HFF-Myc (cell line): ENCODE measurements at regions not wholly inside any gene's neighbourhood (a gene's known extent, or its start where the extent isn't known, plus 50 kb on each side); places are given as distances from the start of the nearest gene placed in this dataset.

Experiments used
- DNase-seq: peaks from one replicate; pipeline ENCODE4 v3.0.0-alpha.2; 2011; ENCODE audit warnings: low read depth; ENCODE audit errors: extremely low read depth
- H3K4me3 ChIP-seq: replicated peaks from 2 replicates; pipeline ENCODE4 v1.5.1; 2011; ENCODE audit warnings: low read depth, mild to moderate bottlenecking, control low read depth, low read length
- CTCF ChIP-seq: IDR thresholded peaks from 2 replicates; pipeline ENCODE4 v1.5.1; 2012; ENCODE audit warnings: mild to moderate bottlenecking, low read depth, low read length, control low read depth; ENCODE audit errors: missing control alignments

DNA sequence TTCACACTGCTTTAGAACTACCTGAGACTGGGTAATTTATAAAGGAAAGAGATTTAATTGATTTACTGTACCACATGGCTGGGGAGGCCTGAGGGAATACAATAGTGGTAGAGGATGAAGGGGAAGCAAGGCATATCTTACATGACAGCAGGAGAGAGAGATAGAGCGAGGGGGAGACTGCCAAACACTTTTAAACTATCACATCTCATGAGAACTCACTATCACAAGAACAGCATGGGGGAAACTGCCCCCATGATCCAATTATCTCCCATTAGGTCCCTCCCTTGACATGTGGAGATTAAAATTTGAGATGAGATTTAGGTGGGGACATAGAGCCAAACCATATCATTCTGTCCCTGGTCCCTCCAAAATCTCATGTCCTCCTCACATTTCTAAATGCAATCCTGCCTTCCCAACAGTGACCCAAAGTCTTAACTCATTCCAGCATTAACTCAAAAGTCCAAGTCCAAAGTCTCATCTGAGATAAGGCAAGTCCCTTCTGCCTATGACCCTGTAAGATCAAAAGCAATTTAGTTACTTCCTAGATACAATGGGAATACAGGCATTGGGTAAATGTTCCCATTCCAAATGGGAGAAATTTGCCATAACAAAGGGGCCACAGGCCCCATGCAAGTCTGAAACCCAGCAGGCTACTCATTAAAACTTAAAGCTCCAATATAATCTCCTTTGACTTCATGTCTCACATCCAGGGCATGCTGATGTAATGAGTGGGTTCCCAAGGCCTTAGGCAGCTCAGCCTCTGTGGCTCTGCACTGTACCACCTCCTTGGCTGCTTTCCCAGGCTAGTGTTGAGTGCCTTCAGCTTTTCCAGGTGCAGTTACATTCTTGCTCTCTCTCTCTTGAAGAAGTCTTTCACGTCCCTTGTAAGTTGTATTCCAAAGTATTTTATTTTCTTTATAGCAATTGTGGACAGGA, 481.7 kb upstream of the TGFBR2 start:
- no peak for TF ChIP-seq CTCF
- no peak for DNase-seq

DNA sequence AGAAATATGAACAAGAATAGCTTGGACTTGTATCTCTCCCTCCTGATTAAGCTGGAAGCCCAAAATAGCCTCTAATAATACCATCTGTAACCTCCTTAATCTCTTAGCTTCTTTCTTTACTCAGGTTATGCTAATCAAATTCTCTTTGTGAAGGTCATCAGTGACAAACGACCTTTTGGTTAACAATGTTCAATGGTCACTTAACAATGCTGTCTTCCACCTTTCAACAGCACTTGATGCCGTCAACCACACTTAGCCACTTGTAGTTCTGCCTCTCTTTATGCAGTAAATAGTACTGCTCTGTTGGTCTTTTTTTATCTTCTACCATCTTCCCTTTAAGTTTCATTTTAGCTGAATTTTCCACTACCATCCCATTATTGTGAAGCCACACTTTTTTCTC, 476.6 kb upstream of the TGFBR2 start:
- TF ChIP-seq CTCF: no peak
- DNase-seq: no peak

More for the DNA sequence above, 481.7 kb upstream of the TGFBR2 start:
- H3K4me3 ChIP-seq: no peak overlapping the region

DNA sequence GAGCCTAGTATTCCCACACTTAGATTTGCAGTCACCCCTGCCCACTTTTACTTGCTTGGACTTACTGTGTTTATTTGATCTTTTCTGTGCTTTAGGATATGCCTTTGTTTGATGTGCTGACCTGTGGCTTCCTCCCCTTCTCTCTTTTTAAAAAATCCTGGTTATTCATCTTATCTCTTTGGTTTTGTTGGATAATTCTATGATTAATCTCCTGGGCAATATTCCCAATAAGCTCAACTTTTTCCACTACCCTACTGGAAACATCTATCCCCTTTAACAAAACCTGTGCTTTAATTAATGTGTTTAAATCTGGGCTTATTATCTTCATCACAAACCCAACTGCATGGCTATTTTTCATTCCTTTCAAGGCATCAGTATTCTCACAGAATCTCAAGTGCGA, 476.0 kb upstream of the TGFBR2 start:
- DNase-seq: no peak
- H3K4me3 ChIP-seq: no peak overlapping the region
- TF ChIP-seq CTCF: no peak

More for the DNA sequence above, 476.6 kb upstream of the TGFBR2 start:
- no peak overlapping the region for H3K4me3 ChIP-seq

DNA sequence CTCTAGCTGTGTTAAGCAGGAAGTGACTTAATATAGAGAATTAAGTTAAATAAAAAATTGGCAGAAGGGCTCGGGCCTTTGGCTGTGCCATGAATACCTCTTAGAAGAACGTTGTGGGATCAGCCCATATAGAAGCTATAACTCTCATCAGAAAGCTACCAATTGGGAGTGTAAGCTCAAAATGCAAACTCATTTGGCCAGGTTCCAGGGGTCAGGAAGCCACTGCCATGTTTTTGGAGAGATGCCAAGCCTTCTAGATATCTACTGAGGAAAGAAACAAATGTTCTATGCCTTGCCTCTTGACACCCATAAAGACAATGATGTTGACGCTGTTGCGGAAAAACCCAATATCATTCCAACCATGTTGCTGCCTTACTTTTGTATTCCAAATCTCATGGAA, 475.2 kb upstream of the TGFBR2 start:
- no peak for TF ChIP-seq CTCF
- no peak overlapping the region for H3K4me3 ChIP-seq
- no peak for DNase-seq

DNA sequence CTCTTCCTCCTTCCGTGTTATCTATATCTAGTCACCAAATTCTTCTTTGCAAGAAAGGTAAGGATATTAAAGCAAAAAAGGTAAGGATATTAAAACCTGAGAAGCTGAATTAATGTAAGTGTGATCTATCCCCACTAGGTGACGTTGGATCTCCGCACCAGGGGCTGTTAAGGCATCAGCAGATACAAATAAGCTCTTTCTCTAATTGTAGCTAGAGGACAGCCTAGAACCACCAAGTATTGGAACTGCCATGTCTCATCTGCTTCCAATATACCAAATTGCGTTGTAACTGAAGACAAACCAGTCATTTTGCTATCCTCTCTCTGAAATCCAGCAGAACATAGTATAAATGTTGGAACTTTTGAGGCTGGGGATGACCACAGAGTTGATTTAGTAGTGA, 471.2 kb upstream of the TGFBR2 start:
- no peak overlapping the region for H3K4me3 ChIP-seq
- DNase-seq: no peak
- peak; percentile 15 for TF ChIP-seq CTCF

GRCh38 chr3:30139283-30139682, 467.1 kb upstream of the TGFBR2 start:
- no peak for DNase-seq
- H3K4me3 ChIP-seq: no peak overlapping the region
- no peak for TF ChIP-seq CTCF
